Right renal pelvis (tissue), 4 donors: ENCODE measurements at regions not wholly inside any gene's neighbourhood (a gene's known extent, or its start where the extent isn't known, plus 50 kb on each side); places are given as distances from the start of the nearest gene placed in this dataset.
A peak's percentile ranks its signal among the peaks of the same experiment; 100 is the strongest.
"Not testable (repeated sequence)": the region's sequence is repeated elsewhere in the genome, so short reads cannot be mapped to it uniquely, and the experiment has no call there.

ENCODE experiments used
- DNase-seq, 4 donors: peaks; one replicate each; pipeline ENCODE4 v3.0.0-alpha.2; 2013; ENCODE audit warnings: low read depth in 4 of 4, low spot score in 3 of 4, missing footprints in 1 of 4

GRCh38 chr5:116754556-116754955, 179.9 kb upstream of the SEMA6A start:
- DNase-seq, result no peak

- no peak for DNase-seq
These were observed 177.1 kb upstream of the SEMA6A start for GRCh38 chr5:116751684-116752083.

- no peak for DNase-seq
These were observed 176.3 kb upstream of the SEMA6A start for GRCh38 chr5:116750631-116751580.

GRCh38 chr5:116747881-116748280, 173.3 kb upstream of the SEMA6A start:
- peak in 3 of 4 donors; percentile 27 to 49 (median 47) for DNase-seq

- no peak for DNase-seq
These were observed 172.0 kb upstream of the SEMA6A start for GRCh38 chr5:116746668-116747067.

GRCh38 chr5:116740771-116741170, 166.1 kb upstream of the SEMA6A start:
- DNase-seq, result no peak

- DNase-seq, result no peak
These were observed 164.9 kb upstream of the SEMA6A start for GRCh38 chr5:116739571-116739970.

- DNase-seq, result no peak
These were observed 164.1 kb upstream of the SEMA6A start for GRCh38 chr5:116738615-116739261.

- no peak for DNase-seq
These were observed 163.6 kb upstream of the SEMA6A start for GRCh38 chr5:116738239-116738614.

- no peak for DNase-seq
These were observed 162.0 kb upstream of the SEMA6A start for GRCh38 chr5:116736671-116737070.

- no peak for DNase-seq
These were observed 159.7 kb upstream of the SEMA6A start for GRCh38 chr5:116733991-116734975.

GRCh38 chr5:116732591-116732990, 158.0 kb upstream of the SEMA6A start:
- no peak for DNase-seq

- no peak for DNase-seq
These were observed 156.8 kb upstream of the SEMA6A start for GRCh38 chr5:116731432-116731831.

- DNase-seq, result no peak
These were observed 156.1 kb upstream of the SEMA6A start for GRCh38 chr5:116730706-116731105.

- no peak for DNase-seq
These were observed 155.6 kb upstream of the SEMA6A start for GRCh38 chr5:116730185-116730584.

- DNase-seq, result no peak
These were observed 152.6 kb upstream of the SEMA6A start for GRCh38 chr5:116727248-116727647.

GRCh38 chr5:116726180-116726579, 151.6 kb upstream of the SEMA6A start:
- DNase-seq, result not testable (repeated sequence)

GRCh38 chr5:116724971-116725370, 150.3 kb upstream of the SEMA6A start:
- DNase-seq, result no peak

- no peak for DNase-seq
These were observed 148.0 kb upstream of the SEMA6A start for GRCh38 chr5:116722651-116723050.

- no peak for DNase-seq
These were observed 144.5 kb upstream of the SEMA6A start for GRCh38 chr5:116719106-116719505.

GRCh38 chr5:116718317-116718716, 143.7 kb upstream of the SEMA6A start:
- DNase-seq, result no peak
